Astrocyte of the cerebellum (primary cell): ENCODE measurements at regions not wholly inside any gene's neighbourhood (a gene's known extent, or its start where the extent isn't known, plus 50 kb on each side); places are given as distances from the start of the nearest gene placed in this dataset.
A peak's percentile ranks its signal among the peaks of the same experiment; 100 is the strongest.

ENCODE experiments used
- DNase-seq: peaks from one replicate; pipeline ENCODE4 v3.0.0-alpha.2; 2011; ENCODE audit warnings: low read depth
- H3K4me3 ChIP-seq: 2 replicates; pipeline ENCODE4 v1.5.1; 2011; ENCODE audit warnings: mild to moderate bottlenecking, low read depth, low read length, moderate library complexity
- CTCF ChIP-seq: IDR thresholded peaks from 2 replicates; pipeline ENCODE4 v1.5.1; 2012; ENCODE audit warnings: low read length, low read depth, moderate library complexity, mild to moderate bottlenecking; ENCODE audit errors: missing control alignments
- in situ Hi-C: cut with HindIII; loops from 2 replicates; pipeline ENCODE4 v1.10.0; 2017; ENCODE audit warnings: low sequenced_read_pairs

GRCh38 chr10:89100680-89101079 is 106.4 kb downstream of the CH25H start:
- TF ChIP-seq CTCF = no peak
- in situ Hi-C loops = no loop called here
- H3K4me3 ChIP-seq = no peak overlapping the region
- peak; percentile 66 for DNase-seq

- H3K4me3 ChIP-seq = no peak overlapping the region
- no peak for TF ChIP-seq CTCF
- in situ Hi-C loops = no loop called here
- DNase-seq = no peak
These were observed 106.6 kb downstream of the FAS start for GRCh38 chr10:89097226-89097625.

DNA sequence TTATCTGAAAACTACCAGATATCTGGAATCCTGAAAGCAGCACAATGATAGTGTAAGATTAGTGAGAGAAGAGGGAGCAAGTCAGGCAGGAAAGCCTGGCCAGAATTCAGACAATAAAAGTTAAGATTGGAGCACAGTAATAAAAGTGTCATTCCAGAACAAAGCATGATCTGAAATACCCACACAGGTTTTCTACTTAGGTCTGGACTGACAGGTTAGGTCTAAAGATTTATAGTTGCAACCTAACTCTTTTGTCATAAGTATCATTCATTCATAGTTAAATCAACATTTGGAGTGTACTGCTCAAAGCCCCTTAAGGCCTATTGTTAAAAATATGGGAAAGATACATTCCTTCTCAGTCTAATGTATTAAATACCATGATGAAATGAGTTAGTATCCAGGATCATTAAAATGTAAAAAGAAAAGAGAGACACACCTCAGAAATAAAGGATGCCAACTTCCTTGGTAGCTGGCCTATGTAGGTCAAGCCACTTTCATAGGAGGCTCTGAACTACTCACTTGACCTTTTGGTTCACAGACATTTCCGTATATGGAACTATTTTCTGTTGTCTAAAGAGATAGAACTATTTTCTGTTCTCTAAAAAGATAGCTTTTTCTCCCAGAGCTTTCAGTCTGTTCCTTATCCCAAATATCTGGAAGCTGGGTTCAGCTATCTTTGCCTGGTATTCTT is 105.2 kb downstream of the FAS start:
- H3K4me3 ChIP-seq = no peak overlapping the region
- no peak for TF ChIP-seq CTCF
- in situ Hi-C loops = no loop called here
- no peak for DNase-seq

- in situ Hi-C loops = no loop called here
- H3K4me3 ChIP-seq = no peak overlapping the region
- no peak for DNase-seq
- TF ChIP-seq CTCF = no peak
These were observed 103.1 kb downstream of the FAS start for GRCh38 chr10:89093728-89094127.

- no peak for DNase-seq
- in situ Hi-C loops = no loop called here
- no peak for TF ChIP-seq CTCF
- H3K4me3 ChIP-seq = no peak overlapping the region
These were observed 102.4 kb downstream of the FAS start for GRCh38 chr10:89092981-89093380.

- in situ Hi-C loops = no loop called here
- H3K4me3 ChIP-seq = no peak overlapping the region
- TF ChIP-seq CTCF = no peak
- no peak for DNase-seq
These were observed 101.8 kb downstream of the FAS start for GRCh38 chr10:89092439-89092838.
